ENCODE measurements at regions not wholly inside any gene's neighbourhood (a gene's known extent, or its start where the extent isn't known, plus 50 kb on each side); places are given as distances from the start of the nearest gene placed in this dataset.

- FAIRE-seq, result no peak
- TF ChIP-seq, protein P1, sequence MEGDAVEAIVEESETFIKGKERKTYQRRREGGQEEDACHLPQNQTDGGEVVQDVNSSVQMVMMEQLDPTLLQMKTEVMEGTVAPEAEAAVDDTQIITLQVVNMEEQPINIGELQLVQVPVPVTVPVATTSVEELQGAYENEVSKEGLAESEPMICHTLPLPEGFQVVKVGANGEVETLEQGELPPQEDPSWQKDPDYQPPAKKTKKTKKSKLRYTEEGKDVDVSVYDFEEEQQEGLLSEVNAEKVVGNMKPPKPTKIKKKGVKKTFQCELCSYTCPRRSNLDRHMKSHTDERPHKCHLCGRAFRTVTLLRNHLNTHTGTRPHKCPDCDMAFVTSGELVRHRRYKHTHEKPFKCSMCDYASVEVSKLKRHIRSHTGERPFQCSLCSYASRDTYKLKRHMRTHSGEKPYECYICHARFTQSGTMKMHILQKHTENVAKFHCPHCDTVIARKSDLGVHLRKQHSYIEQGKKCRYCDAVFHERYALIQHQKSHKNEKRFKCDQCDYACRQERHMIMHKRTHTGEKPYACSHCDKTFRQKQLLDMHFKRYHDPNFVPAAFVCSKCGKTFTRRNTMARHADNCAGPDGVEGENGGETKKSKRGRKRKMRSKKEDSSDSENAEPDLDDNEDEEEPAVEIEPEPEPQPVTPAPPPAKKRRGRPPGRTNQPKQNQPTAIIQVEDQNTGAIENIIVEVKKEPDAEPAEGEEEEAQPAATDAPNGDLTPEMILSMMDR (IDR thresholded peaks at IDR 0.05; ENCODE audit: insufficient read depth, missing control alignments), result no peak
- no peak for DNase-seq (ENCODE audit: insufficient read length, low spot score)
Measured at GRCh38 chr22:48528221-48528915, 1299.3 kb downstream of the BRD1 start.

DNA sequence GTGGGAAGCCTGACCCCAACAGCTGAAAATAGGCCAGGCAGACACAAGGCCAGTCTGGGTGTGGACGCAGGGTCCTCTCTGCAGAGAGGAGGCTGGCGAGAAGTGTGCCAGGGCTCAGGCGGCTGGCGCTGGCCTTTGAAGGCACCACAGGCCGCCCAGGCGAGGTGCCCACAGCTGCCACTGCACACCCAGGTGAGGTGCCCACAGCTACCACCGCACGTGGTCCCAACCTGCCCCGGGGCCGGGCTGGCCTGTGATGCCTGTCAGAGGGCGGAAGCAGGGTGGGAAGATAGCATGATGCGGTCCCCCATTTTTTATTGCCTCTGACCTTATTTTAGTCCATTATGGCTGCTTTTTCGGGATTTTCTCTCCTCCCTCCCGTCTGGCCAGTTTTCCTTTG is 1303.9 kb downstream of the BRD1 start:
- DNase-seq (ENCODE audit: insufficient read length, low spot score), result no peak
- no peak for FAIRE-seq
- TF ChIP-seq, protein P1 (IDR thresholded peaks at IDR 0.05; ENCODE audit: insufficient read depth, missing control alignments), result no peak

GRCh38 chr22:48523091-48523490 is 1304.6 kb downstream of the BRD1 start:
- TF ChIP-seq, protein P1 (IDR thresholded peaks at IDR 0.05; ENCODE audit: insufficient read depth, missing control alignments), result no peak
- DNase-seq (ENCODE audit: insufficient read length, low spot score), result no peak
- no peak for FAIRE-seq

GRCh38 chr22:48522271-48522670 is 1305.4 kb downstream of the BRD1 start:
- TF ChIP-seq, protein P1 (IDR thresholded peaks at IDR 0.05; ENCODE audit: insufficient read depth, missing control alignments), result no peak
- FAIRE-seq, result no peak
- DNase-seq (ENCODE audit: insufficient read length, low spot score), result no peak

DNA sequence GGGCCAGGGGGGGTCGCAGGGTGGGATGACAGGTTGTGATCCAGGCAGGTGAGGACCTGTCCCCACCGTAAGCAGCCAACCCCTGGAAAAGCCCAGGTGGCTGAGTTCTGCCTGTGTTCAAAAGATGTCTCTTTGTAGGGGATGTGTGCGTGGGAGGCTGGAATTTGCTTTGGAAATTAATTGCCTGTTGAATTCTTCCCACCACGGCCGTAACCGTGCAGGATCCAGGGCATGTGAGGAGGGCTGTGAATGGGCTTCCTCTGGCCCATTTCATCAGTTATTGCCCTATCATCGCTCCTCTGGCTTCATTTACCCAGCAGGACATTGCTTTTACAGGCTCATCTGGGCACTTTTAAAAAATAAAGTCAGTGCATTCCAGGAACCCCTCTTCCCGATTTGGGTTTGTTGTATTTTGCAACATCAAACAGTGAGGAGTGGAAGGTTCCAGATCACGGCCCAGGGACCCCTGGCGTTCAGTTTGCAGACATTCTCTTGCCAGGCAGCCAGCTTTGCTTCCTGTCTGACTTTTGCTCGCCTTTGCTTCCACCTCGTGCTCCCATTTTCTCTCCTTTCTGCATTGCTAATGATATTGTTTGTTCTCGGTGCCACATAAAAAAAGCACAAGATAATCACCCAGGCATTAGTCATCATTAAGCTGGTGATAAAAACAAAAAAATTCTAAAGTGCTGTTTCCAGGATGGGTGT is 1306.6 kb downstream of the BRD1 start:
- TF ChIP-seq, protein P1 (IDR thresholded peaks at IDR 0.05; ENCODE audit: insufficient read depth, missing control alignments), result no peak
- DNase-seq (ENCODE audit: insufficient read length, low spot score), result no peak
- FAIRE-seq, result no peak

GRCh38 chr22:48520207-48520606 is 1307.5 kb downstream of the BRD1 start:
- DNase-seq (ENCODE audit: insufficient read length, low spot score) (no peak), FAIRE-seq (no peak)
- TF ChIP-seq, protein P1 (IDR thresholded peaks at IDR 0.05; ENCODE audit: insufficient read depth, missing control alignments), result no peak

All from D721Med (cell line).